HT1080 (cell line): ENCODE measurements at regions not wholly inside any gene's neighbourhood (a gene's known extent, or its start where the extent isn't known, plus 50 kb on each side); places are given as distances from the start of the nearest gene placed in this dataset.
"Not testable (repeated sequence)": the region's sequence is repeated elsewhere in the genome, so short reads cannot be mapped to it uniquely, and the experiment has no call there.

ENCODE experiments used
- DNase-seq: peaks from one replicate; pipeline ENCODE4 v3.0.0-alpha.2; 2015; ENCODE audit warnings: low read depth

- no peak for DNase-seq
Observed at GRCh38 chr3:181534781-181535221, 176.9 kb upstream of the SOX2 start.

- no peak for DNase-seq
Observed at GRCh38 chr3:181533811-181534210, 177.9 kb upstream of the SOX2 start.

GRCh38 chr3:181530584-181530983, 181.1 kb upstream of the SOX2 start:
- no peak for DNase-seq

- DNase-seq, result no peak
Observed at GRCh38 chr3:181521831-181522230, 189.9 kb upstream of the SOX2 start.

GRCh38 chr3:181518222-181518621, 193.5 kb upstream of the SOX2 start:
- no peak for DNase-seq

- DNase-seq, result no peak
Observed at GRCh38 chr3:181512787-181513186, 198.9 kb upstream of the SOX2 start.

- DNase-seq, result no peak
Observed at GRCh38 chr3:181510500-181510899, 201.2 kb upstream of the SOX2 start.

GRCh38 chr3:181497358-181497757, 214.4 kb upstream of the SOX2 start:
- no peak for DNase-seq

- DNase-seq, result peak; percentile 83
Observed at GRCh38 chr3:181493423-181493822, 218.3 kb upstream of the SOX2 start.

GRCh38 chr3:181488536-181488935, 223.2 kb upstream of the SOX2 start:
- DNase-seq, result no peak

GRCh38 chr3:181487236-181487978, 224.3 kb upstream of the SOX2 start:
- DNase-seq, result no peak

GRCh38 chr3:181486141-181486885, 225.4 kb upstream of the SOX2 start:
- DNase-seq, result peak; percentile 20

- DNase-seq, result no peak
Observed at GRCh38 chr3:181484026-181484425, 227.7 kb upstream of the SOX2 start.

- not testable (repeated sequence) for DNase-seq
Observed at GRCh38 chr3:181475146-181475545, 236.6 kb upstream of the SOX2 start.

- DNase-seq, result no peak
Observed at GRCh38 chr3:181470349-181470748, 241.4 kb upstream of the SOX2 start.

- DNase-seq, result no peak
Observed at GRCh38 chr3:181464033-181464694, 247.6 kb upstream of the SOX2 start.

- no peak for DNase-seq
Observed at GRCh38 chr3:181461381-181461780, 250.3 kb upstream of the SOX2 start.

- no peak for DNase-seq
Observed at GRCh38 chr3:181459516-181459915, 252.2 kb upstream of the SOX2 start.

GRCh38 chr3:181458857-181459256, 252.9 kb upstream of the SOX2 start:
- DNase-seq, result no peak

- DNase-seq, result no peak
Observed at GRCh38 chr3:181457756-181458155, 254.0 kb upstream of the SOX2 start.

GRCh38 chr3:181457190-181457589, 254.5 kb upstream of the SOX2 start:
- peak; percentile 68 for DNase-seq

- DNase-seq, result no peak
Observed at GRCh38 chr3:181455276-181455675, 256.4 kb upstream of the SOX2 start.
